HFFc6 (cell line): ENCODE measurements at regions not wholly inside any gene's neighbourhood (a gene's known extent, or its start where the extent isn't known, plus 50 kb on each side); places are given as distances from the start of the nearest gene placed in this dataset.

Experiments used
- DNase-seq: peaks from one replicate; pipeline ENCODE4 v3.0.0-alpha.2; 2018
- H3K27ac Mint-ChIP-seq: 2 replicates; pipeline ENCODE4 v1.8.0; 2020; ENCODE audit warnings: mild to moderate bottlenecking, mixed read lengths
- H3K27me3 Mint-ChIP-seq: 2 replicates; pipeline ENCODE4 v1.8.0; 2021; ENCODE audit warnings: mild to moderate bottlenecking, moderate library complexity, mixed read lengths; ENCODE audit not compliant: insufficient read depth
- H3K36me3 Mint-ChIP-seq: 2 replicates; pipeline ENCODE4 v1.8.0; 2021; ENCODE audit warnings: low read depth, mixed read lengths
- H3K4me1 Mint-ChIP-seq: 2 replicates; pipeline ENCODE4 v1.8.0; 2020; ENCODE audit warnings: low read depth, mixed read lengths
- H3K4me3 Mint-ChIP-seq: 2 replicates; pipeline ENCODE4 v1.8.0; 2020; ENCODE audit warnings: mild to moderate bottlenecking, moderate library complexity, mixed read lengths
- H3K9me3 Mint-ChIP-seq: 2 replicates; pipeline ENCODE4 v1.8.0; 2020; ENCODE audit warnings: mild to moderate bottlenecking, mixed read lengths
- CTCF ChIP-seq: fragments of 200-600 bp; sonication (generic); IDR thresholded peaks from 2 replicates; pipeline ENCODE4 v1.5.0; 2021; ENCODE audit warnings: antibody characterized with exemption, mild to moderate bottlenecking

GRCh38 chr2:117126656-117127055, 687.8 kb upstream of the DDX18 start:
- Mint-ChIP-seq H3K27me3 (no peaks in the 10 kb centered on the region), H3K4me1 (no peaks in the 10 kb centered on the region), H3K36me3 (no peaks in the 10 kb centered on the region), H3K4me3 (no peak overlapping the region), H3K9me3 (peaks cover 40% of the 10 kb centered on the region), H3K27ac (no peak overlapping the region)
- DNase-seq: no peak
- no peak for TF ChIP-seq CTCF

- Mint-ChIP-seq H3K36me3 (no peaks in the 10 kb centered on the region), H3K27me3 (no peaks in the 10 kb centered on the region), H3K9me3 (peaks cover 40% of the 10 kb centered on the region), H3K4me3 (no peak overlapping the region), H3K4me1 (no peaks in the 10 kb centered on the region), H3K27ac (no peak overlapping the region)
- DNase-seq: no peak
- no peak for TF ChIP-seq CTCF
Observed at GRCh38 chr2:117127680-117128079, 686.8 kb upstream of the DDX18 start.

DNA sequence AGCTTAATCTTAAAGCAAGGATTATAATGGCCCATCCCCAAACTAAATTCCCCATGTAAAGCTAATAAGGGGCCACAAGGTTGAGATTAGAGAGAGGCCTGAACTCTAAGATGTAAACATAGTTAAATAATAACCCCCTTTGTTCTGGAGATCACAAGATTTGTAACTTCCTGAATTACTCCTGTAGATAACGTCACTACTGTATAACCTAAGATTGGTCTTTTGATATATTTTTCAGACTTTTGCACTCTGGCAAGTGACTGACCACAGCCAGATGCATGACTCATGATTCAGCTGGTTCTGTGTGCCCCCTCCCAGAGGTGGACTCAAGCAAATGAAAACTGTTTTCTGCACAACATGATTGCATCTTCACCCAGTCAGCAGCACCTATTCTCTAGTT, 686.0 kb upstream of the DDX18 start:
- Mint-ChIP-seq H3K9me3 (peaks cover 39% of the 10 kb centered on the region), H3K27me3 (no peaks in the 10 kb centered on the region), H3K4me1 (no peaks in the 10 kb centered on the region), H3K36me3 (no peaks in the 10 kb centered on the region), H3K27ac (no peak overlapping the region), H3K4me3 (no peak overlapping the region)
- DNase-seq: no peak
- no peak for TF ChIP-seq CTCF

DNA sequence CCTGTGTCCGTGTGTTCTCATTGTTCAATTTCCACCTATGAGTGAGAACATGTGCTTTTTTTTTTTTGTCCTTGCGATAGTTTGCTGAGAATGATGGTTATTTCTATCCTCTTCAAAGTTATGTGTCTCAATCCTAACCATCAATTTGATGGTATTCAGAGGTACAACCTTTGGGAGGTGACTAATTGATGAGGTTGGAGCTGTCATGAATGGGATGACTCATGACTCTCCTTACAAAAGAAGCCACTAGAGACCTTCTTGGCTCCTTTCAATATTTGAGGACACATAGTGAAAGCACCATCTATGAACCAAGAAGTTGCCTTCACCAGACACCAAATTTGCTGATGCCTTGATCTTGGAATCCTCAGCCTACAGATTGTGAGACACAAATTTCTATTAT, 677.1 kb upstream of the DDX18 start:
- Mint-ChIP-seq H3K36me3 (no peaks in the 10 kb centered on the region), H3K9me3 (peaks cover 18% of the 10 kb centered on the region), H3K4me1 (no peaks in the 10 kb centered on the region), H3K4me3 (no peak overlapping the region), H3K27me3 (no peaks in the 10 kb centered on the region), H3K27ac (no peak overlapping the region)
- TF ChIP-seq CTCF: no peak
- no peak for DNase-seq

- H3K4me1 Mint-ChIP-seq: no peaks in the 10 kb centered on the region
- no peak overlapping the region for H3K27ac Mint-ChIP-seq
- H3K36me3 Mint-ChIP-seq: no peaks in the 10 kb centered on the region
- DNase-seq: no peak
- peaks cover 45% of the 10 kb centered on the region for H3K9me3 Mint-ChIP-seq
- H3K27me3 Mint-ChIP-seq: no peaks in the 10 kb centered on the region
- no peak for TF ChIP-seq CTCF
- no peak overlapping the region for H3K4me3 Mint-ChIP-seq
Observed at GRCh38 chr2:117169036-117169765, 645.3 kb upstream of the DDX18 start.
